ENCODE measurements at regions not wholly inside any gene's neighbourhood (a gene's known extent, or its start where the extent isn't known, plus 50 kb on each side); places are given as distances from the start of the nearest gene placed in this dataset.

DNA sequence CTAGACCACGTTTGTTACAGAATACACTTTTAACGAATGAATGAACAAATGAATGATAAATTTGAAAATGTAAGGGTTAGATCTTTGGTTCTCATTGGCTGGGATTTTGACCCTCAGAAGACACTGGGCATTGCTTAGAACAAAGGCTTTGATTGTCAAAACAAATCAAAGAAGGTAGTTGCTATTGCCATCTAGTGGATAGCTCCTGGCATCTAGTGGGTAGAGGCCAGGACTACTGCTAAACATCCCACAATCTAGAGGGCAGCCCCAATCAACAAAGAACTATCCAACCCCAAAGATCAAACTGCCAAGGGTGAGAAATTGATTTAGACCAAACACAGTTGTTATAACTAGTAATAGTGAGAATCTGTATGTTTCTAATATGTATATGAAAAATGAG lies 552.3 kb downstream of the KCNJ3 start:
- DNase-seq, result no peak

DNA sequence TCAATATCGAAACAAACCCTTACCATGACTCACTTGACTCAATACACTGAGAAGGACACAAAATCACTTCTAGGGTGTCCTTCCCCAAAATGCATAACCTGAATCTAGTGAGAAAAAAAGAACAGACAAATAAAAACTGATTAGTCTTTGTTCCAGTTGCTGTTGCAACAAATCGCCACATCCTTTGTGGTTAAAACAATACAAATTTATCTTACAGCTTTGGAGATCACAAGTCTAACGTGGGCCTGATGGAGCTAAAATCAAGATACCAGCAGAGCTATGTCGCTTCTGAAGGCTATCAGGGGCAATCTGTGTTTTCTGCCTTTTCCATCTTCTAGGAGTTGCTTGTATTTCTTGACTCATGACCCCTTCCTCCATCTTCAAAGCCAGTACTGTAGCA lies 541.7 kb downstream of the KCNJ3 start:
- DNase-seq, result no peak

DNA sequence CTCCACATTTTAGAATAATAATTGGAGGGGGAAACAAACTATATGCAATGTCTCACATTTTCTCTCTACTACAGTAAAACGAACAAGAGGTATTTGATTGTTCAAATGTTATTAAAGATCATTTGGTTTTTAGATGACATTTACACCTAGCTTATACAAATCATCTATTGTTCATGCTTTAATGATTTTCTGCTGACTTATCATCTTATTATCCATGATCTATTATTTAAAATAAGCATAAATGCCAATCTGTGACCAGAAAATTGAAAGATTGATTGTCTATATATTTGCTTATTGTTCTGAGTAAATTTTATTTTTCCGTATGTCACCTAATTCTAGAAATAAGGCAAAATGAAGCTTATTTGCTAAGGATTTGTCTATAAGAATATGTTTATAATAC lies 537.2 kb downstream of the KCNJ3 start:
- no peak for DNase-seq

DNA sequence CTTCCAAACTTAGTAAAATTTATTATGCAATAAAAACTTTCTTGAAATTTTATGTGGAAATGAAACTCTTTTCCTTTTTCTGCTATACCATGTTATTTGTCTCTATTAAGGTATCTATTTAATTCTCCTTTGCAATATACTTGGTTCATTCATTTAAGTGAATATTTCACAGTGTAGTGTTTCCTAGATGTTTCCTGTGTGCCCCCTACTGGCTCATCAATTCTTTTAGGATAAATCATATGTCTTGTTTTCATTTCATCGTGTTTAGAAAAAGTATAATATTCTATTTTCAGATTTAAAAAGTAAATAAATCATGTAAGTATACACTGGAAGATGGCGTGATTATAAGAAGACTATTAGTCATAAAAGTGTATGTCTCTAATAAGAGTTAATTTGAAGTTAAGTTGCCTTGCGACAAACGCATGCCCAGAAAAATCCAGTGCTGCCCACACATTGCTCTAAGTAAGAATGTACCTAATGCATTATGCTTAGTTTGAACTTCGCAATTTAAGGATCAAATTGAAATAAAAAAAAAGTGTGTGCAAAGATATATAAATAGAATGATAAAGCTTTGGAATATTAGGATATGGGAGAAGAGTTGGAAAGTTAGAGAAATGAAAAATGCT lies 525.4 kb downstream of the KCNJ3 start:
- peak in 2 of 3 donors; percentile 9 to 24 for DNase-seq

DNA sequence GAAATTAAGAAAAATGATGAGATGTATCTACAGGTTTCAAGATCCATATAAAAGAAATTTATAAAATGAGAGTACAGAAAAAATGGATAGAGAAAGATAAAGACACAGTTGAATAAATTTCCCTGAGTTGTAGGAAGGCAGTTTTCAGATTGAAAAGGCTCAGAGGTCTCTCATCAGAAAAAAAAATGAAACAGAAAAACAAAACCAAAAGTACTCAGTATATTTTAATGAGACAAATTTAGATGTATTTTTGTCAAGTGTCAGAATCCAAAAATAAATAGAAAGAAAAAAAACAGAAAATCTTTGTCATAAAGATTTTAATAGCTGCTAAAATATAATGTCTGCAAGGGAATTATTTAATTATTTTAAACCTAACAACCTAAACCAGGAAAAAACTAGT lies 520.5 kb downstream of the KCNJ3 start:
- no peak for DNase-seq

DNA sequence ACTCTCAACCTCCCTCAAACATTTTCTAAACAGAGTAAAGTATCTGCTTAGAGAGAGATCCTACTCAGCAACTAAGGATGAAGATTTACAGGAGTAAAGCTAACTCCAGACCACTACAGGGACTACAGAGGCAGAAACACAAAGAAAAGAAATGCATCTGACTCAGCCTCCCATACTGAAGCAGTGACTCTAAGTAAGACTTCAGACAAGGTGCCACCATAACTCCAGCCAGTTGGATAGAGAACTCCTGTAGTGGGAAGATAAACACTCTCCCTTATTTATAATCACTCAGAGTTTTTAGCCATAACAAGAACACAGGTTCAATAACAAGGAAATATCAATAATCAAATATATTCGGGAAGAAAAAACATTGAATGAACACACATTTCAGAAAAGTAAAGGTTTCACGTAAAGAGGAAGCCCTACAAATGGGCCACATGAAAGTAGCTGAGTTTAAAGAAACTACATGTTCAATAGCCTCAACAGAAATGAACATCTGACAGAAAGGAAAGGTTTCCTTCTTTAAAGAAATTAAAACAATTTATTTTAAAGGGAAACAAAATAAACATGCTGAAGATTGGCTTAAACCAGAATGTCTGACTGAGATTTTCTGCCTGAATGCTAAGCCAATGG lies 519.9 kb downstream of the KCNJ3 start:
- DNase-seq, result no peak

DNA sequence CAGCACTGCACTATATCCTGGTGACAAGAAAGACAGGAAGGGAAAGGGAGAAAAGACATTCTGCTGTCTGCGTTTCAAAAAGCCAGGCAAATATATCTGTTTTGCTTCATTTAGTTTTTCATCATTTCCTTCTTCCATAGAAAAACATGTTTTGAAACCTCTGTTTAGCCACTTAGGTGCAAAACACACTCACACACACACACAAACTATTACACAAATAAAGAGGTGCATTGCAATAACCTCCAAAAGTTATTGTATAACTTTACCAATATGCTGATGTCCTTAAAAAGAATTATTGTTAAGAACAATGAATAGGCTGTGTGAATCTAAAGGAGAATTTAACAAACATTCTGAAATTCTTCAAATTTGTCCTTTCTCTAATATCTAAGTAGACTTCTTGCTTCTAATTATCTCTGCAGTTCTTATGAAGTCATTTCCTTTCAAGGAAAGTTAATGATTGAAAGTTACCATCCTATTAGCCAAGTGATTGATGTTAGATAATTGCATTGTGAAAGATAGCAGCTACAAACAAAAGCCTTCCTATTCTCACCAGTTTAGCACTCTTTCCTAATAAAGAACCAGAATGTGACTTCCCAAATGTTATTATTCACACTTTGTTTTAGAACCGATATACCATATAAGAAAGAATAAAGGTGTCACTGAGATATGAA lies 516.7 kb downstream of the KCNJ3 start:
- no peak for DNase-seq

DNA sequence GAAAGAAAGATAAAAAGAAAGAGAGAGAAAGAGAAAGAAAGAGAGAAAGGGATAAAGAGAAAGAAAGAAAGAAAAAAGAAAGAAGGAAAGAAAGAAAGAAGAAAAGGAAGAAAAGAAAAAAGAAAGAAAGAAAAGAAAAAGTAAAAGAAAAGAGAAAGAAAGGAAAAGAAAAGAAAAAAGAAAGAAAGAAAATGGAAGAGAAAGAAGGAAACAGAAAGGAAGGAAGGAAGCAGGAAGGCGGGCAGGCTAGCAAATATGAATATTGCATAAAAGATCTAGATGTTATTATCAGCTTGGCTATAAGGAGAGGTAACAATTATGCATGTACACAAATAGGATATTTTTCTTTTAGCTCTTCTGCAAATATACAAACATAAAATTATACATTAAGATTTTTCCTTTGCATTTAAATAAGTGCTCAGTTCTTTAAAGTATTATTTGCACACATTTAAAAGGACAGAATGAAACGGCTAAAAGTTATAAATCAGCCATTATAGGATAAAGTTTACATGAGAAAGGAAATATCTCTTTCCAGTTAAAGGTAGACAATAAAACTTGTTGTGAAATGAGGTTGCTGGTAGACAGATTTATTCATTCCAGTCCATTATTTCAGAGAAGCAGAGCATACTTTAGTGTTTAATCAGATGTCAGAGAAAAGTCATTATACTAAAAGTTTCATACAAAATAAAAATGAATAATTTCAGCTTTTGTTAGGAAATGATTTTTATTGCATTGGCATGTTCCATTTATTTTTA lies 511.4 kb downstream of the KCNJ3 start:
- DNase-seq, result no peak

DNA sequence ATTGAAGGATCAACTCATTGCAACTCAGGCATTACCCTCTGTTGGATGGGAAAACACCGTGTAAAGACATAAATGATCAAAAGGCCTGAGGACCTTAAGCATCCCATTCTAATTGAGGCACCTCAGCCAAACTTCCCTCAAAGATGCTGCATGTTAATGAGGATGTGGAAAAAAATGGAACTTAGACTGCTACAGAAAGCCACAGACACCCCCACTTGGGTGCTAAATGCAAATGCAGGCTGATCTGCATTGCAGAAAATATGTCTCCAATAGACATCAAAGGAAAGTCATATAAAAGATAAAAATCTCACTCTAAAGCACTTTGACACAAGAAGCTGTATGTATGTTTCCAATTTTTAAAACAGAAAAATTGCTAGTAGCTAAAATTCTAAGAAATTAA lies 504.7 kb downstream of the KCNJ3 start:
- DNase-seq, result peak in 1 of 3 donors; percentile 0

DNA sequence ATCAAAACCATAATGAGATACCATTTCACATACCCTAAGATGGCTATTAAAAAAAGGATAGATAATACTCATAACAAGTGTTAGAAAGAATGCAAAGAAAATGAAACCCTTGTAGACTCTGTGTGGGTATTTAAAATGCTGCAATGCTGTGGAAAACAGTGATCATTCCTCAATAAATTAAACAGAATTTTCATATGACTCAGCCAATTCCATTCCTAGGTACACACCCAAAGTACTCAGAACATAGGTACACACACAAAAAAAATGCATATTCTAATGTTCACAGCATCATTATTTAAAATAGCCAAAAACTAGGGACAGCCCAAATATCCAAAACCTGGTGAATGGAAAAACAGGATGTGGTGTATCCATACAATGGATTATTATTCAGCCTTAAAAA lies 502.3 kb downstream of the KCNJ3 start:
- no peak for DNase-seq

DNA sequence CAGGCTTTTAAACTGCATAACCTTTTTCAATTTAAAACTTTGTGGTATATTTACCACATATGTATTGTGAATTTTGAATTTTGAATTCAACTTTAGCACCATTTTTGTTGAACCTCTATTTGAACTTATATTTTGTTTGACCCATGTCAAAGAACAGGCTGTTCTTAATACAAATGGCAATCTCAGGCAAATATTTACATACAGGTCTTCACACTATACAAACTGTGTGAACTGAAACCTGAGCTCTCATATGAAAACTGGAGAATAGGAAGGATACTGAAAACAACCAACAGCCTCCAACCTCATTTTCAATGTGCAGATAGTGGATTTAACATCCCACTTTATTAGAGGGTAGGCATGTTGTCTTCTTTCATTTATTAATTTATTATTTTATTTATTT lies 491.8 kb downstream of the KCNJ3 start:
- DNase-seq, result no peak

DNA sequence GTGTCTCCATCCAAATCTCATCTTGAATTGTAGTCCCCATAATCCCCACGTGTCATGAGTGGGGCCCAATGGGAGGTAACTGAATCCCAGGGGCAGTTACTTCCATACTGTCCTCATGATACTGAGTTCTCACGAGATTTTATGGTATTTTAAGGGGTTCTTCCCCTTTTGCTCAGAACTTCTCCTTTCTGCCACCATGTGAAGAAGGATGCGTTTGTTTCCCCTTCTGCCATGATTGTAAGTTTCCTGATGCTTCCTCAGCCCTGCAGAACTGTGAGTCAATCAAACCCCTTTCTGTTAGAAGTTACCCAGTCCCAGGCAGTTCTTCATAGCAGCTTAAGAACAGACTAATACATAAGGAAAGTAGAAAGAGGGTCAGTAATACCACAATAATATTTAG lies 480.4 kb downstream of the KCNJ3 start:
- DNase-seq, result peak; percentile 5 to 44 (median 16)

DNA sequence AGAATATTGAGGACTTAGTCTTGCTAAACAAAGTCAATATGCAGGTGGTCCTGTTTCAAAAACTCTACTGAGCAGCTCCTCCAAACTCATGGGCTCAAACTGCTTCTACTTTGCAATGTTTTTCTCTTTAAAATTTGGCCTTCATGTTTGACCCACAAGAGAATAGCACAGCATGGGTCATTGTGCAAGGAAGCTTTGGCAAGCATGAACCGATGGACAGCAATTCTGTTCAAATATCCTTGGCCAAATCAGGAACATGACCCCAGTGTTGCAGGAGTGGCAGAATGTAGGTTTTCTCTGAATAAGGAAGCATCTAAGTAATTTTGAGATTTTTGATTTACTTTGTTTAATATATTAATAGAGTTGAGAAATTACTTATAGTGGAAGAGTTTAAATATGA lies 477.9 kb downstream of the KCNJ3 start:
- no peak for DNase-seq

DNA sequence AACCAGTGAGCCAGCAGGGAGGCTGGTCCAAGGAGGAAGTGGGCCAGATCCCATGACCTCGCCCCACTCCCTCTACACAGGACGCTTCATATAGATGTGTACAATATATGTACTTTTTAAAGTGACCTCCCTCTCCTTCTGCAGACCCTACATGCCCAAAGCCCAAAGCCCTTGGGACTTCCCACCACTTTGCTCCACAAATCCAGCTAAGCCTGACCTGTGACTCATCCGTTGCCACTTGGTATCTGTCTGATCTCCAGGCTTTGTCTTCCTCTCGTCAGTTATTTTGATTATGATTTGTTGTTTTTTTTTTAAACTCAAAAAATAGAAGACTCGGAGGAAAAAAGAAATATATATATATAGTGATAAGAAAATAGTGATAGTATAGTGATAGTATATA lies 470.8 kb downstream of the KCNJ3 start:
- DNase-seq, result no peak

DNA sequence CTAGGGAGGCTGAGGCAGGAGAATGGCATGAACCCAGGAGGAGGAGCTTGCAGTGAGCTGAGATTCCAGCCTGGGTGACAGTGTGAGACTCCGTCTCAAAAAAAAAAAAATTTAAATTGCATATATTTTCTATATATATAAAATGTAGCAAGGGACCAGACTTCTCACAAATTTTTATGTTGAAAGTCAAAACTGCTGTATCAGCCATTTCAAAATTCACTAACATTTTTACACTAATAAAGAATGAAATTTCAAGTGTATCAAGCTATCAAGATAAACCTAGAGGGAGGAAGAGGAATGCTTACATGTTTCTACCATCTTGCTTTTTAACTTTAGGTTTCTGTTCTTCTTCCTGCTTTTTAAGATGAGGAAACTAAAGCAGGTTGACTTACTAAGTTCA lies 464.0 kb downstream of the KCNJ3 start:
- DNase-seq, result no peak

DNA sequence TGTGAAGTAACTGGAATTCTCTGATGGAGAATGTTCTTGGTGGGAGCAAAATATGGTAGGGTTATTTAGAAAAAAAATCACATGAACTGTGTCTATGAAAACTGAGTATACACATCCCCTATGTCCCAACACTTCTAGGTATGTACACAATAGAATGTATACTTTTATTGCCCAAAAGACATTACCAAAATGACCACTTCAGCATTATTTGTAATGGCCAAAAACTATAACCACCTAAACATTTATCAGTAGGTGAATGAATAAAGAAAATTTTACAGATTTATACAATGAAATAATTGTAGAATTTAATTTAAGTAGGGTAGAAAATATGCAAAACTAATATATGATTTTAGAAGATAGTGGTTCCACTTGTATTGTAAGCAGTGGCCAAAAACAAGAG lies 462.8 kb downstream of the KCNJ3 start:
- DNase-seq, result no peak

DNA sequence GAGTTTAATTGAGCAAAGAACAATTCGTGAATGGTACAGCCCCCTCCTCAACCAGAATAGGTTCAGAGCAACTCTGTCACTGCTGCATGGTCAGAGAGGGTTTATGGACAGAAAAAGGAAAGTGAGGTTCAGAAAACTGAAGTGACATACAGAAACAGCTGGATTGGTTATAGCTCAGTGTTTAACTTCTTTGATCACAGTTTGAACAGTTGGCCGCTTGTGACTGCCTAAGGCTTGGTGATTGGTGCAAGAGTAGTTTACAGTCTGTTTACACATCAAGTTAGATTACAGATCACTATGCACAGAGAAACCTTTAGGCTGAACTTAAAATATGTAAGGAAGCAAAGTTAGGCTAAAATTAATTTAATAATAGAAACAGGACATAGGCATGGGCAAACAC lies 459.2 kb downstream of the KCNJ3 start:
- no peak for DNase-seq

DNA sequence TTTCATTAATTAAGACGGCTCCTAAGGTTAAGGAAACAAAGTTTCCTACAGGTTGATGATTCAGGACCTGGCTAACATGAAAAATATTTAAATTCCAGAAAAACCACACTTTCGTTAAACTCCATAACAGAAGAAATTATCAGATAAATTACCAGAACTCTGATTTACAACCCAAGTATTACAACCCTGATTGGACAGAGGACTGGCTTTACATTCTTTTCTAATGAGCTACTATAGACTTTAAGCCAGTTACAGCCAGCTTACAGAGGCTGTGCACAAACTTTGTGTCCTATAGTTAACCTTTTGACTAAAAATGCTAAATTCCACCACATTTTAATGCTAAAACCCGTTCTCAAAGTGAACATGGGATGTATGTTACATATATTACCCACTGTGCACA lies 458.6 kb downstream of the KCNJ3 start:
- DNase-seq, result no peak

DNA sequence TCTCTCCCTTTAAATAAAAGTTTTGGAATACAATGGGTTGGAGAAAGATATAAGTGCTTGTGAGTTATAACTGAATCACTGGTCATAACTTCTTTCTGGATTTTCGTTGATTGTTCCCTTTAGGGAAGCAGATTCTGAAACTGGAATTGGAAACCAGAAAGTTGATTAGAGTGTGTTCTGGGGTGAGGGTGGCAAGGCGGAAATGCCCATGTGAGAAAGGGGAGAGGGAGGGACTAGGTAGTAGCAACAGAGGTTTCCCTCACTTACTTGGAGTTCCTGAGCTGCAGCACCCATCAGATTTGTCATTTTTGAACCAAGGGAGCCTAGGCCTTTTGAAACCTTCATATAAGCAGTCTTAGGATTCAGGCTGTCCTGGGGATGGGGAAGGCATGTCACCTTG lies 453.4 kb downstream of the KCNJ3 start:
- DNase-seq, result no peak

DNA sequence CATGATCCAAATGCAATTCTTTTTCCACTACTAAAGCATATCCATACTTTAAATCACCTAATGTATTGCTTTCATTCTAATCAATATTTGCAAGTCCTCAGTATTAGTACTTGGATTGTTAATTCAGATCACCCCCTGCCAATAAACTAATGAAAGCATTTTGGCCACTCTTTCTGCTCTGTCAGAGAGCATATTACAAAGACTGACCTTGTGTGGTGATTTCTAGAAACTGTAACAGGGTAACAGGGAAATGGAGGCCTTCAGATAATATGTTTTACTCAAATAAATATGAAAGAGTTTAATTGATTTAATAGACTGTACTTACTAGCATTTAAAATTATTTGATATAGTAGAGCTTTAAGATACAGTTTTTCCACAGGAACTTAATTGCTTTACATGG lies 453.0 kb downstream of the KCNJ3 start:
- no peak for DNase-seq

DNA sequence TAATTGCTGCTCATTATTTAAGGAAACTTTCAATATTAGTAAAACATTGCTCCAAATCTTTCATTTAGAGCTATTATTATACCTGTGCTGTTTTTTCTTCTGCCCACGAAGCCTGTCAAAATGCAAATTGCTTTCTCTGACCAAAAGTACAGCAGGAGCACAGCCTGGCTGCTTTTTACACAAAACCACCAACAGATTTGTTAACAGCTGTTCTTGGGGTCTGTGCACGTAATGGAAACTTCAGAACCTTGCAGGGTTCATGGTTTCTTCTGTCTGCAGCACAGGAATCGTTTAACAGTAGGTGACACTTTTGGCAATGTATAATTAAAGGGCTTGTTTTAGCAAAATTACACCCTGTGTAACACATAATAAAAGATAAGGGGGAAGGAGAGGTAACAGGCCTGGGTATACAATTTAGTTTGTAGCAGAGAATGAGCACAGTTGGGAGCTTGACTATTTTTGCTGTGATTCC lies 447.3 kb downstream of the KCNJ3 start:
- no peak for DNase-seq

DNA sequence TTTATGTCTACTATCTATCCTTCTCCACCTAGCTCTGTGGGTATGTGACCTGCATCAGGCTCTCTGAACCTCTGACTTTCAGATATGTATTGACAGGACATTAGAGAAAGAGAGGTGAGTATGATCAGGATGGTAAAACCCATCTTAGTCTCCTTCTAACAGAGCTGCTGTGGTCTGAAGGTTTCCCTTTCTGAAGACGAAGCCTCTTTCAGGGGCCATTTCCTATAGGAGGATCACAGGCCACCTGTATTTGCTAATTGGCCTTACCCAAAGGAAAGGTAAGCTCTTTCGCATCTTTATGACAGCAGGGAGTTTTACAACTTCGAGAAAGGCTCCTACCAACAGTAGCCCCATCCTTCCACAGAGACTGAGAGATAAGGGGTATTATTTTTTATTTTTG lies 442.9 kb downstream of the KCNJ3 start:
- no peak for DNase-seq

DNA sequence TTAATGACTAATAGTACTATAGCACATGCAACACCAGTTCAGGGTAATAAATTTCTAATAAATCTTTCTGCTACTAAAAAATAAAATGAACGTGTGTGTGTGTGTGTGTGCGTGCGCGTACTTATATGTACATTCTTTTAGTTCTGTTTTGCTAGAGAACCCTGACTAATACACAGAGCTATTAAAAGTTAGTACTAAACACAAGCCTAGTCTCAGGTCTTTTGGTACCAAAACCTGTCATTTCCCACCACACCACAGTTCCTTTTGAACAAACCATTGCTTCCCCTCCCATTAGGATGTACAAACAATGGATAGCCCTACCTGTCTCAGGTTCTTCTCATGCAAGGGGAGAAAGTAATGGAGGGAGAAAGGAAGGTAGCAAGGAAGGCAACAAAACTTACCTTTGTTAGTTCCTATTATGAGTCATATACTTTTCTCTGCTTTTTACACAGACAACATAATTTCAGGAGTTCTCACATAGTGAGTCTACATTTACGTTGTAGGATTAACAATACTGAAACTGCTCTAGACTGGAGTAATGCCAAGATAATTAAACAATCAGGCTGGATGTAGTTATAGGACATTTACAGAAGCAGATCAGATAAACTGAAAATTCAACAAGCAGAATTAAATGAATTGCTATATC lies 427.2 kb downstream of the KCNJ3 start:
- DNase-seq, result no peak
